ENCODE measurements at regions not wholly inside any gene's neighbourhood (a gene's known extent, or its start where the extent isn't known, plus 50 kb on each side); places are given as distances from the start of the nearest gene placed in this dataset.
"Not testable (repeated sequence)": the region's sequence is repeated elsewhere in the genome, so short reads cannot be mapped to it uniquely, and the experiment has no call there.

DNA sequence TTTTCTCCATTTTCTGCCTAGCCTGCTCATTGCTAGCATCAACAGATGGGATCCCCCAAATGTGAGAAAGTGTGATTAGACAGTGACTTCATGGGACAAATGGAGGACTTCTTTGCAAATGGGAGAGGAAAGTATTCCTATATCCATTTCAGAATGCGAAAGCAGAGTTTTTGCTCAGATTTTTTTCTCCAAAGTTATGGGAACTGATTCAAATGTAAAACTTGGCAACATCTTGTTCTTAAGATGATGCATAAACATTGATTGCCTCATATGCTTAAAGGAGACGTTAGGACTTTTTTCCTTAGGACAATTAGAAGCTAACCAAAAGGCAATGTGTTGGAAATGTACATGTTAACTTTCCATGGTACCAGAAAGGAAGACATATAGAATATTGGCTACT, 704.3 kb upstream of the ZNF608 start:
- intact Hi-C loops (cut with DNase I; ENCODE audit: low total_unique reads) = no loop called here
- WGBS, 2 donors = 60 to 64% methylated on average over 2 of the region's 2 CpGs
- TF ChIP-seq POLR2A (IDR thresholded peaks at IDR 0.05) = no peak
- TF ChIP-seq, protein P1, sequence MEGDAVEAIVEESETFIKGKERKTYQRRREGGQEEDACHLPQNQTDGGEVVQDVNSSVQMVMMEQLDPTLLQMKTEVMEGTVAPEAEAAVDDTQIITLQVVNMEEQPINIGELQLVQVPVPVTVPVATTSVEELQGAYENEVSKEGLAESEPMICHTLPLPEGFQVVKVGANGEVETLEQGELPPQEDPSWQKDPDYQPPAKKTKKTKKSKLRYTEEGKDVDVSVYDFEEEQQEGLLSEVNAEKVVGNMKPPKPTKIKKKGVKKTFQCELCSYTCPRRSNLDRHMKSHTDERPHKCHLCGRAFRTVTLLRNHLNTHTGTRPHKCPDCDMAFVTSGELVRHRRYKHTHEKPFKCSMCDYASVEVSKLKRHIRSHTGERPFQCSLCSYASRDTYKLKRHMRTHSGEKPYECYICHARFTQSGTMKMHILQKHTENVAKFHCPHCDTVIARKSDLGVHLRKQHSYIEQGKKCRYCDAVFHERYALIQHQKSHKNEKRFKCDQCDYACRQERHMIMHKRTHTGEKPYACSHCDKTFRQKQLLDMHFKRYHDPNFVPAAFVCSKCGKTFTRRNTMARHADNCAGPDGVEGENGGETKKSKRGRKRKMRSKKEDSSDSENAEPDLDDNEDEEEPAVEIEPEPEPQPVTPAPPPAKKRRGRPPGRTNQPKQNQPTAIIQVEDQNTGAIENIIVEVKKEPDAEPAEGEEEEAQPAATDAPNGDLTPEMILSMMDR (IDR thresholded peaks at IDR 0.05) = no peak
- no peak overlapping the region for H3K4me3 ChIP-seq (ENCODE audit: low read depth, poor library complexity, severe bottlenecking)
- no peak for DNase-seq (ENCODE audit: low spot score in 2 of 2)

GRCh38 chr5:125451622-125452021, 705.2 kb upstream of the ZNF608 start:
- TF ChIP-seq POLR2A (IDR thresholded peaks at IDR 0.05) = no peak
- TF ChIP-seq, protein P1 (IDR thresholded peaks at IDR 0.05) = no peak
- intact Hi-C loops (cut with DNase I; ENCODE audit: low total_unique reads) = no loop called here
- no peak for DNase-seq (ENCODE audit: low spot score in 2 of 2)
- no peak overlapping the region for H3K4me3 ChIP-seq (ENCODE audit: low read depth, poor library complexity, severe bottlenecking)

GRCh38 chr5:125452991-125453390, 706.6 kb upstream of the ZNF608 start:
- 90 to 92% methylated on average over 3 of the region's 3 CpGs for WGBS, 2 donors
- intact Hi-C loops (cut with DNase I; ENCODE audit: low total_unique reads) = no loop called here
- DNase-seq (ENCODE audit: low spot score in 2 of 2) = no peak
- TF ChIP-seq POLR2A (IDR thresholded peaks at IDR 0.05) = no peak
- H3K4me3 ChIP-seq (ENCODE audit: low read depth, poor library complexity, severe bottlenecking) = no peak overlapping the region

DNA sequence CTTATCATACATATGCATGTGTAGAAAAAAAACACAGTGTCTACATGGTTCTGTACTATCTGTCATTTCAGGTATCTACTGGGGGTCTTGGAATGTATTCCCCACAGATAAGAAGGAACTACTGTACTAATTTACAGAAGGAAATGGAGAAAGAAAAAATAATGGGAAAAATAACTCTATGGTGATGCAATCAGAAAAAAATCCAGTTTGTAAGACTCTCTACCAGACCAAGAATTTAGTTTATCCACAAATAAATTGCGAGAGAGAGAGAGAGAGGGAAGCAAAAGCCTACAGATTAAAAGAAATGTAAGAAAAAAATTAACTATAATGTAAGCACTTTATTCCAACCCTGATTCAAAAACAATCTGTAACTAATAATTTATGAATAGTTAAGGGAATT, 708.6 kb upstream of the ZNF608 start:
- no peak overlapping the region for H3K4me3 ChIP-seq (ENCODE audit: low read depth, poor library complexity, severe bottlenecking)
- intact Hi-C loops (cut with DNase I; ENCODE audit: low total_unique reads) = no loop called here
- DNase-seq (ENCODE audit: low spot score in 2 of 2) = no peak
- WGBS, 2 donors = 65 to 84% methylated on average over 1 of the region's 1 CpG
- TF ChIP-seq, protein P1 (IDR thresholded peaks at IDR 0.05) = no peak
- TF ChIP-seq POLR2A (IDR thresholded peaks at IDR 0.05) = no peak

DNA sequence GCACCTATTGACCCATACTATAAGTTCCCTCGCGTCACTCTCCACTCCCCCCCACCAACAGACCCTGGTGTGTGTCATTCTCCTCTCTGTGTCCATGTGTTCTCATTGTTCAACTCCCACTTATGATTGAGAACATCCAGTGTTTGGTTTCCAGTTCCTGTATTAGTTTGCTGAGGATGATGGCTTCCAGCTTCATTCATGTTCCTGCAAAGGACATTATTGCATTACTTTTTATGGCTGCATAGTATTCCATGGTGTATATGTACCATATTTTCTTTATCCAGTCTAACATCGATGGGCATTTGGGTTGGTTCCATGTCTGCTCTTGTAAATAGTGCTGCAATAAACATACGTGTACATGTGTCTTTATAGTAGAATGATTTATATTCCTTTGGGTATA, 709.6 kb upstream of the ZNF608 start:
- 92 to 93% methylated on average over 4 of the region's 4 CpGs for WGBS, 2 donors
- intact Hi-C loops (cut with DNase I; ENCODE audit: low total_unique reads); H3K4me3 ChIP-seq (ENCODE audit: low read depth, poor library complexity, severe bottlenecking); DNase-seq (ENCODE audit: low spot score in 2 of 2): not testable (repeated sequence)

- TF ChIP-seq POLR2A (IDR thresholded peaks at IDR 0.05) = no peak
- TF ChIP-seq, protein P1 (IDR thresholded peaks at IDR 0.05) = no peak
- H3K4me3 ChIP-seq (ENCODE audit: low read depth, poor library complexity, severe bottlenecking) = no peak overlapping the region
- no peak for DNase-seq (ENCODE audit: low spot score in 2 of 2)
- WGBS, 2 donors = 89 to 100% methylated on average over 4 of the region's 4 CpGs
- intact Hi-C loops (cut with DNase I; ENCODE audit: low total_unique reads) = no loop called here
These were observed 711.2 kb upstream of the ZNF608 start for GRCh38 chr5:125457617-125458016.

GRCh38 chr5:125458949-125459348, 712.5 kb upstream of the ZNF608 start:
- intact Hi-C loops (cut with DNase I; ENCODE audit: low total_unique reads); DNase-seq (ENCODE audit: low spot score in 2 of 2); H3K4me3 ChIP-seq (ENCODE audit: low read depth, poor library complexity, severe bottlenecking): not testable (repeated sequence)
- 91 to 95% methylated on average over 2 of the region's 2 CpGs for WGBS, 2 donors

All from lower leg skin (tissue), 4 donors.